Psoas muscle (tissue), 7 donors: ENCODE measurements at regions not wholly inside any gene's neighbourhood (a gene's known extent, or its start where the extent isn't known, plus 50 kb on each side); places are given as distances from the start of the nearest gene placed in this dataset.
"Not testable (repeated sequence)": the region's sequence is repeated elsewhere in the genome, so short reads cannot be mapped to it uniquely, and the experiment has no call there.

Source experiments
- ATAC-seq, 4 donors: fragments of 200-7000 bp; cut with Tn5 transposase; one replicate each; pipeline ENCODE4 v1.9.1; 2020; ENCODE audit warnings: moderate library complexity in 3 of 4, mild to moderate bottlenecking in 2 of 4
- DNase-seq, 2 donors: peaks; one replicate each; pipeline ENCODE4 v3.0.0-alpha.2; 2020
- H3K27ac ChIP-seq: fragments of 200-600 bp; one replicate; pipeline ENCODE4 v1.8.0; 2022
- H3K27me3 ChIP-seq, 3 donors: fragments of 200-600 bp in 1 of 3; one replicate each; pipeline versions ENCODE4 v1.6.1 to v1.8.0; 2013 to 2022; ENCODE audit warnings: low read length in 2 of 3, mild to moderate bottlenecking in 2 of 3, moderate library complexity in 1 of 3; ENCODE audit not compliant: insufficient read depth in 3 of 3
- H3K36me3 ChIP-seq, 2 donors: fragments of 200-600 bp in 1 of 2; one replicate each; pipeline versions ENCODE4 v1.6.1 to v1.8.0; 2013 to 2022; ENCODE audit warnings: low read depth in 1 of 2, mild to moderate bottlenecking in 1 of 2, moderate library complexity in 1 of 2; ENCODE audit not compliant: insufficient read depth in 1 of 2
- H3K4me1 ChIP-seq: fragments of 200-600 bp; one replicate; pipeline ENCODE4 v1.8.0; 2022
- H3K4me3 ChIP-seq: fragments of 200-600 bp; one replicate; pipeline ENCODE4 v1.8.0; 2022; ENCODE audit warnings: mild to moderate bottlenecking
- H3K9me3 ChIP-seq: fragments of 200-600 bp; one replicate; pipeline ENCODE4 v1.8.0; 2022
- WGBS, 3 donors: extraction: QIAGEN DNeasy Blood & Tissue Kit; methylation state at CpG; one replicate each; pipeline versions ENCODE4 v1.1.6 to v1.1.7; 2013; 5-methylcytosine and 5-hydroxymethylcytosine counted together
- intact Hi-C, 2 donors: fragments of 100-400 bp; cut with DNase I; formaldehyde crosslinking; loops; one replicate each; pipeline versions ENCODE4 v1.11.0 to v1.14.2; 2022
- TF ChIP-seq, protein P1 (sequence below): fragments of 200-600 bp; IDR thresholded peaks from one replicate; pipeline ENCODE4 v1.8.0; 2022; ENCODE audit warnings: antibody characterized with exemption
- donor health status: healthy with polysubstance abuse.
- donor health status: DM: no; HTN: no; CAD: no; lungs with moderate emphysema.
- donor health status: Bipolar disorder and iron deficiency.
- donor health status: healthy.
- donor health status: DM: yes; HTN: yes; CAD: no.
- donor health status: DM: no; HTN: no; CAD: no.
- donor health status: DM: yes; HTN: yes; CAD: no.

DNA sequence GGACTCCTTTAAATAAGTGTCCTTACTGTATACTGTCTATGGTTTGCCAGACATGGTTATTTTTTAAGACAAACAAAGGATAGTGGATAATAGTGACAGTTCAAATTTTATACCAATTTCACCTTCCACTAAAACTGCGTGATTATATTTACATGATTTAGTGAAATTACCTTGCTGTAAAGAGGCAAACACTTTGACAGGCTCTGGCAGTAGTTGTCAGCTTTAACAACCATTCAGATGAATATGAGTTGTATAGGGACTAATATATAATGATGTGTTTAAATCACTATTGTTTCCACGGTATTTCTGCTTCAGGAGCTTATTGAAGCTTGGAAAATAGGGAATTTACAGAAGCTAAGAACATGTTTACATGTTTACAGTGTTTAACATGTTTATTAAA is 1364.0 kb downstream of the FSCB start:
- ATAC-seq (no peak), DNase-seq (no peak)
- Histone ChIP-seq H3K36me3 (no peaks in the 10 kb centered on the region), H3K4me1 (peaks cover 10% of the 10 kb centered on the region), H3K27ac (no peak overlapping the region), H3K4me3 (no peak overlapping the region), H3K27me3 (no peaks in the 10 kb centered on the region), H3K9me3 (no peaks in the 10 kb centered on the region)
- TF ChIP-seq, protein P1, sequence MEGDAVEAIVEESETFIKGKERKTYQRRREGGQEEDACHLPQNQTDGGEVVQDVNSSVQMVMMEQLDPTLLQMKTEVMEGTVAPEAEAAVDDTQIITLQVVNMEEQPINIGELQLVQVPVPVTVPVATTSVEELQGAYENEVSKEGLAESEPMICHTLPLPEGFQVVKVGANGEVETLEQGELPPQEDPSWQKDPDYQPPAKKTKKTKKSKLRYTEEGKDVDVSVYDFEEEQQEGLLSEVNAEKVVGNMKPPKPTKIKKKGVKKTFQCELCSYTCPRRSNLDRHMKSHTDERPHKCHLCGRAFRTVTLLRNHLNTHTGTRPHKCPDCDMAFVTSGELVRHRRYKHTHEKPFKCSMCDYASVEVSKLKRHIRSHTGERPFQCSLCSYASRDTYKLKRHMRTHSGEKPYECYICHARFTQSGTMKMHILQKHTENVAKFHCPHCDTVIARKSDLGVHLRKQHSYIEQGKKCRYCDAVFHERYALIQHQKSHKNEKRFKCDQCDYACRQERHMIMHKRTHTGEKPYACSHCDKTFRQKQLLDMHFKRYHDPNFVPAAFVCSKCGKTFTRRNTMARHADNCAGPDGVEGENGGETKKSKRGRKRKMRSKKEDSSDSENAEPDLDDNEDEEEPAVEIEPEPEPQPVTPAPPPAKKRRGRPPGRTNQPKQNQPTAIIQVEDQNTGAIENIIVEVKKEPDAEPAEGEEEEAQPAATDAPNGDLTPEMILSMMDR: no peak
- intact Hi-C loops: no loop called here
- 77 to 84% (median 77%) methylated on average over 2 of the region's 2 CpGs for WGBS, 3 donors

DNA sequence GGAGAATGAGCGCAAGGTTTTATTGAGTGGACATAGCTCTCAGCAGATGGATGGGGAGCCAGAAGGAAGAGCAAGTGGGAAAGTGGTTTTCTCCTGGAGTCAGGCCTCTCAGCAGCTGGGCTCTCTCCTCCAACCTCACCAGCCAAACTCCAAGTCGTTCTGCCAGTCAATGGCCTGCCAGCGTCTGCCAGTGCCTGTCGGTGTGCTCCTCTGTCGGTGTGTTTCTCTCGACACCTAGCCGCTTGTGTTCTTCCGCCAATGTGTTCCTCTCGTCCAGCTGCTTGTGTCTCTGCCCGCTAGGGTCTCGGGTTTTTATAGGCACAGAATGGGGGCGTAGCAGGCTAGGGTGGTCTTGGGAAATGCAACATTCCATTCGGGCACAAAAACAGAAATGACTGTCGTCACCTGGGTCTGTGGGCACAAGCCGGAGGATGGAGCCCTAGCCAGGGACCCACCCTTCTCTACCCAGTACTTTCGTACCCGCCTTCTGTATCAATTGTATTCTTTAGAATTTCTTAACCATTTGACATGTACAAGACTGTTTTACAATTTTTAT is 1365.4 kb downstream of the FSCB start:
- intact Hi-C loops: no loop called here
- 92 to 94% (median 93%) methylated on average over 17 of the region's 17 CpGs for WGBS, 3 donors
- ATAC-seq: no peak
- Histone ChIP-seq H3K4me1 (no peaks in the 10 kb centered on the region), H3K27me3 (no peaks in the 10 kb centered on the region), H3K36me3 (no peaks in the 10 kb centered on the region), H3K27ac (no peak overlapping the region), H3K4me3 (no peak overlapping the region), H3K9me3 (no peaks in the 10 kb centered on the region)
- TF ChIP-seq, protein P1: no peak
- no peak for DNase-seq

DNA sequence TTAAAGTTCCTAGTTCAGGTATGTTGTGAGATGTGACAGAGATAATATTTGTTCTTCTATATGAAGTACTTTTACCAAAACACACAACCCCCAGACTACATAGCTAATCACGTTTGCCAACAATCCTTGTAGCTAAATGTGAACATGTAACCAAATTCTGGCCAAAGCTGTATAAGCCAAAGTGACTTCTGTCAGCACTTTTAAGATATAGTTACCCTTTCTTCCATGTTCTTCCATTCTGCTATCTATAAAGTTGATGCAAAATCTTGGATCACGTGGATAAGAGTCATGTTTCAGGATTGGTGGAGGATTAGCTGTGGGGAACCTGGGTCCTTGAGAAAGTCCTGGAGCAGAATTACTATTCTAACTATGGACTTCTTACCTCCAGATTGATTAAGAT is 1366.6 kb downstream of the FSCB start:
- H3K9me3 ChIP-seq: no peaks in the 10 kb centered on the region
- WGBS, 3 donors: 58 to 71% (median 58%) methylated on average over 2 of the region's 2 CpGs
- no peaks in the 10 kb centered on the region for H3K4me1 ChIP-seq
- no peaks in the 10 kb centered on the region for H3K36me3 ChIP-seq
- H3K27me3 ChIP-seq: no peaks in the 10 kb centered on the region
- intact Hi-C loops: no loop called here
- H3K27ac ChIP-seq: no peak overlapping the region
- no peak for DNase-seq
- H3K4me3 ChIP-seq: no peak overlapping the region
- TF ChIP-seq, protein P1: no peak
- ATAC-seq: no peak

DNA sequence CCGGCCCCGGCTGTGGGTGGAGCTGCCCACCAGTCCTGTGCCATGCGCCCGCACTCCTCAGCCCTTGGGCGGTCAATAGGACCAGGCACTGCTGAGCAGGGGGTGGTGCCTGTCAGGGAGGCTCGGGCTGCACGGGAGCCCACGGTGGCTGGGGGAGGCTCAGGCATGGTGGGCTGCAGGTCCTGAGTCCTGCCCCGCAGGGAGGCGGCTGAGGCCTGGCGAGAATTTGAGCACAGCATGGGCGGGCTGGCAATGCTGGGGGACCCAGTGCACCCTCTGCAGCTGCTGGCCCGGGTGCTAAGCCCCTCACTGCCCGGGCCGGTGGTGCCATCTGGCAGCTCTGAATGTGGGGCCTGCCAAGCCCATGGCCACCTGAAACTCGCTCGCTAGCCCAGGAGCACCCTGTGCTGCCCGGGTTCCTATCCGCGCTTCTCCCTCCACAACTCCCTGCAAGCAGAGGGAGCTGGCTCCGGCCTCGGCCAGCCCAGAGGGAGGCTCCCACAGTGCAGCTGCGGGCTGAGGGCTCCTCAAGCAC is 1371.1 kb downstream of the FSCB start:
- peak in 1 of 2 donors; percentile 38 for DNase-seq
- WGBS, 3 donors: 88 to 90% (median 89%) methylated on average over 22 to 23 of the region's 23 CpGs
- Histone ChIP-seq H3K4me1 (no peaks in the 10 kb centered on the region), H3K36me3 (no peaks in the 10 kb centered on the region), H3K9me3 (no peaks in the 10 kb centered on the region), H3K27ac (no peak overlapping the region), H3K27me3 (no peaks in the 10 kb centered on the region), H3K4me3 (no peak overlapping the region)
- no peak for ATAC-seq
- intact Hi-C loops: no loop called here
- TF ChIP-seq, protein P1: no peak

DNA sequence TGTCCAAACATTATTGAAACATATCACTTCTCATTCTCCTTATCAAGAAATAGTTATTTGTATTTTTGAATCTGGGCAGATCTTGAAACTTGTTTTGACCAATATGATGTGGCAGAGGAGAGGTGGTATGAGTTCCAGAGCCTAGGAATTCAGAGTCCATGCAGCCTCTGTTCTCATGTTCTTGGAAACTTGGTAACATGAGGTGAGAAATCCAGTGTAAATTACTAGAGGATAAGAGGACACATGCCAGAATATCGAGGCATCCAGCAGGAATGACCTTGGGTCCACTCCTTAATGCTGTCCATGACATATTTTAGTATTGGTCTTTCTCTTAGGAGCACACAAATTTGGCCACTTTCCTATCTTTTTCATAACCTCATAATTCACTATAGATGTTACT is 1374.6 kb downstream of the FSCB start:
- H3K27me3 ChIP-seq: no peaks in the 10 kb centered on the region
- H3K36me3 ChIP-seq: no peaks in the 10 kb centered on the region
- intact Hi-C loops: no loop called here
- DNase-seq (no peak), ATAC-seq (no peak)
- no peaks in the 10 kb centered on the region for H3K4me1 ChIP-seq
- TF ChIP-seq, protein P1: no peak
- 12 to 25% (median 22%) methylated on average over 1 of the region's 1 CpG for WGBS, 3 donors
- H3K27ac ChIP-seq: no peak overlapping the region
- no peak overlapping the region for H3K4me3 ChIP-seq
- H3K9me3 ChIP-seq: no peaks in the 10 kb centered on the region

DNA sequence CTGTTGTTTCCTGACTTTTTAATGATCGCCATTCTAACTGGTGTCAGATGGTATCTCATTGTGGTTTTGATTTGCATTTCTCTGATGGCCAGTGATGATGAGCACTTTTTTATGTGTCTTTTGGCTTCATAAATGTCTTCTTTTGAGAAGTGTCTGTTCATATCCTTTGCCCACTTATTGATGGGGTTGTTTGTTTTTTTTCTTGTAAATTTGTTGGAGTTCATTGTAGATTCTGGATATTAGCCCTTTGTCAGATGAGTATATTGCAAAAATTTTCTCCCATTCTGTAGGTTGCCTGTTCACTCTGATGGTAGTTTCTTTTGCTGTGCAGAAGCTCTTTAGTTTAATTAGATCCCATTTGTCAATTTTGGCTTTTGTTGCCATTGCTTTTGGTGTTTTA is 1378.7 kb downstream of the FSCB start:
- H3K27ac ChIP-seq, ATAC-seq, H3K27me3 ChIP-seq, intact Hi-C loops, H3K4me3 ChIP-seq, H3K4me1 ChIP-seq, DNase-seq, H3K9me3 ChIP-seq, H3K36me3 ChIP-seq: not testable (repeated sequence)
- WGBS, 3 donors: 80 to 100% (median 86%) methylated on average over 1 of the region's 1 CpG

DNA sequence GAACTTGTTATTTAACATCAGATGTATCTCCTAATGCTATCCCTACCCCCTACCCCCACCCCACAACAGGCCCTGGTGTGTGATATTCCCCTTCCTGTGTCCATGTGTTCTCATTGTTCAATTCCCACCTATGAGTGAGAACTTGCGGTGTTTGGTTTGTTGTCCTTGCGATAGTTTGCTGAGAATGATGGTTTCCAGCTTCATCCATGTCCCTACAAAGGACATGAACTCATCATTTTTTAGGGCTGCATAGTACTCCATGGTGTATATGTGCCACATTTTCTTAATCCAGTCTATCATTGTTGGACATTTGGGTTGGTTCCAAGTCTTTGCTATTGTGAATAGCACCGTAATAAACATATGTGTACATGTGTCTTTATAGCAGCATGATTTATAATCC is 1379.2 kb downstream of the FSCB start:
- H3K27me3 ChIP-seq, H3K4me1 ChIP-seq, H3K9me3 ChIP-seq, H3K27ac ChIP-seq, H3K4me3 ChIP-seq, intact Hi-C loops, H3K36me3 ChIP-seq, ATAC-seq, DNase-seq: not testable (repeated sequence)
- 92 to 95% (median 92%) methylated on average over 3 of the region's 3 CpGs for WGBS, 3 donors
